ENCODE measurements at regions not wholly inside any gene's neighbourhood (a gene's known extent, or its start where the extent isn't known, plus 50 kb on each side); places are given as distances from the start of the nearest gene placed in this dataset.

- TF ChIP-seq CTCF (IDR thresholded peaks at IDR 0.05; ENCODE audit: low read length) = no peak
- TF ChIP-seq EZH2 (IDR thresholded peaks at IDR 0.05; ENCODE audit: borderline replicate concordance, low read length) = no peak
Observed at GRCh38 chr10:78450239-78450638, 416.6 kb downstream of the RPS24 start.
